Thoracic aorta (tissue), 2 donors: ENCODE measurements at regions not wholly inside any gene's neighbourhood (a gene's known extent, or its start where the extent isn't known, plus 50 kb on each side); places are given as distances from the start of the nearest gene placed in this dataset.

ENCODE experiments used
- ATAC-seq: fragments of 150-250 bp; one replicate; pipeline ENCODE4 v1.8.0; 2017; ENCODE audit warnings: low read depth; ENCODE audit not compliant: insufficient number of reproducible peaks, low FRiP score
- DNase-seq: peaks from one replicate; pipeline ENCODE4 v3.0.0-alpha.2; 2020; ENCODE audit warnings: low spot score
- H3K27ac ChIP-seq, 2 donors: fragments of 200-600 bp; sonication (generic); 1 replicate in 1 of 2; 2 replicates in 1 of 2; pipeline ENCODE4 v1.5.1; 2016; ENCODE audit warnings: mild to moderate bottlenecking in 2 of 2, moderate library complexity in 2 of 2
- H3K27me3 ChIP-seq: fragments of 200-600 bp; sonication (generic); replicated peaks from 2 replicates; pipeline ENCODE4 v1.6.0; 2016; ENCODE audit warnings: mild to moderate bottlenecking; ENCODE audit not compliant: insufficient read depth
- H3K36me3 ChIP-seq: fragments of 200-600 bp; sonication (generic); one replicate; pipeline ENCODE4 v1.5.1; 2016
- H3K4me1 ChIP-seq, 2 donors: fragments of 200-600 bp; sonication (generic); 1 replicate in 1 of 2; 2 replicates in 1 of 2; pipeline versions ENCODE4 v1.5.1 to v1.6.0; 2016; ENCODE audit warnings: low read depth in 2 of 2, mild to moderate bottlenecking in 1 of 2; ENCODE audit not compliant: control insufficient read depth in 1 of 2
- H3K4me3 ChIP-seq: fragments of 200-600 bp; sonication (generic); 2 replicates; pipeline ENCODE4 v1.5.1; 2016; ENCODE audit warnings: mild to moderate bottlenecking
- H3K9me3 ChIP-seq: fragments of 200-600 bp; sonication (generic); 2 replicates; pipeline ENCODE4 v1.5.1; 2016
- TF ChIP-seq, protein P1 (sequence below): fragments of 200-600 bp; sonication (generic); IDR thresholded peaks from one replicate; pipeline ENCODE4 v1.5.1; 2019; ENCODE audit warnings: antibody characterized with exemption

DNA sequence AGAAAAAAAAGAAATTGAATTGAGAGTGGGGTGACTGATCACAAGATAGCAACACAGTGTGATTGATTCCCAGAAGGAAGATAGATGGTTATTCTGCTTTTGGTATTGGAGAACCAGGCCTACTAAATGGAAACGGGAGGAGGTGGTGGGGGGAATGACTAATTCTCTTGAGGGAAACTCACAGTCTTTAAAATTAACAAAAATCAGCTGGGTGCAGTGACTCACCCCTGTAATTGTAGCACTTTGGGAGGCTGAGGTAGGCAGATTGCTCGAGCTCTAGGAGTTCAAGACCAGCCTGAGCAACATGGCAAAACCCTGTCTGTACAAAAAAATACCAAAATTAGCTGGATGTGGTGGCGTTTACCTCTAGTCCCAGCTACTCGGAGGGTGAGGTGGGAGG is 134.6 kb upstream of the PDE4B start:
- Histone ChIP-seq H3K4me3 (no peak overlapping the region), H3K27ac (no peak overlapping the region), H3K27me3 (no peaks in the 10 kb centered on the region), H3K9me3 (no peaks in the 10 kb centered on the region), H3K36me3 (no peaks in the 10 kb centered on the region), H3K4me1 (no peaks in the 10 kb centered on the region)
- no peak for DNase-seq
- ATAC-seq = no peak
- TF ChIP-seq, protein P1, sequence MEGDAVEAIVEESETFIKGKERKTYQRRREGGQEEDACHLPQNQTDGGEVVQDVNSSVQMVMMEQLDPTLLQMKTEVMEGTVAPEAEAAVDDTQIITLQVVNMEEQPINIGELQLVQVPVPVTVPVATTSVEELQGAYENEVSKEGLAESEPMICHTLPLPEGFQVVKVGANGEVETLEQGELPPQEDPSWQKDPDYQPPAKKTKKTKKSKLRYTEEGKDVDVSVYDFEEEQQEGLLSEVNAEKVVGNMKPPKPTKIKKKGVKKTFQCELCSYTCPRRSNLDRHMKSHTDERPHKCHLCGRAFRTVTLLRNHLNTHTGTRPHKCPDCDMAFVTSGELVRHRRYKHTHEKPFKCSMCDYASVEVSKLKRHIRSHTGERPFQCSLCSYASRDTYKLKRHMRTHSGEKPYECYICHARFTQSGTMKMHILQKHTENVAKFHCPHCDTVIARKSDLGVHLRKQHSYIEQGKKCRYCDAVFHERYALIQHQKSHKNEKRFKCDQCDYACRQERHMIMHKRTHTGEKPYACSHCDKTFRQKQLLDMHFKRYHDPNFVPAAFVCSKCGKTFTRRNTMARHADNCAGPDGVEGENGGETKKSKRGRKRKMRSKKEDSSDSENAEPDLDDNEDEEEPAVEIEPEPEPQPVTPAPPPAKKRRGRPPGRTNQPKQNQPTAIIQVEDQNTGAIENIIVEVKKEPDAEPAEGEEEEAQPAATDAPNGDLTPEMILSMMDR = no peak

GRCh38 chr1:65668368-65668767 is 124.3 kb upstream of the PDE4B start:
- DNase-seq (no peak), ATAC-seq (no peak)
- Histone ChIP-seq H3K4me3 (no peak overlapping the region), H3K27ac (no peak overlapping the region), H3K36me3 (no peaks in the 10 kb centered on the region), H3K9me3 (no peaks in the 10 kb centered on the region), H3K4me1 (no peaks in the 10 kb centered on the region), H3K27me3 (no peaks in the 10 kb centered on the region)
- TF ChIP-seq, protein P1 = no peak

GRCh38 chr1:65670518-65670917 is 122.2 kb upstream of the PDE4B start:
- Histone ChIP-seq H3K4me3 (no peak overlapping the region), H3K4me1 (no peaks in the 10 kb centered on the region), H3K36me3 (no peaks in the 10 kb centered on the region), H3K27me3 (no peaks in the 10 kb centered on the region), H3K27ac (no peak overlapping the region), H3K9me3 (no peaks in the 10 kb centered on the region)
- no peak for DNase-seq
- ATAC-seq = no peak
- TF ChIP-seq, protein P1 = no peak

GRCh38 chr1:65674522-65674921 is 118.2 kb upstream of the PDE4B start:
- Histone ChIP-seq H3K27ac (no peak overlapping the region), H3K9me3 (no peaks in the 10 kb centered on the region), H3K4me1 (no peaks in the 10 kb centered on the region), H3K27me3 (no peaks in the 10 kb centered on the region), H3K36me3 (no peaks in the 10 kb centered on the region), H3K4me3 (no peak overlapping the region)
- ATAC-seq (no peak), DNase-seq (no peak)
- TF ChIP-seq, protein P1 = no peak

DNA sequence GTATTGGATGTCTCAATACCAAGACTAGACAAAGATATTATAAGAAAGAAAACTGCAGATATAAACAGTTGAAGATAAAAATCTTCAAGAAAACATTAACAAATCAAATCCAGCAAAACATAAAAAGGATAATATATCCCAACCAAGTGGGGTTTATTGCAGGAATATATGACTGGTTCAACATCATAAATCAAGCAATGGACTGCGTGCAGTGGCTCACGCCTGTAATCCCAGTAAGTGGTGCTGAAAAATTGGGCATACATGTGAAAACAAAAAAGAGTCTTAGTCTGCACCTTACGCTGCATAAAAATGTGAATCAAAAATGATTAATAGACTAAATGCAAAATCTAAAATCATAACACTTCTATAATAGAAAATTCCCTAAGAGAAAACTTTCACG is 112.9 kb upstream of the PDE4B start:
- Histone ChIP-seq H3K9me3 (no peaks in the 10 kb centered on the region), H3K4me3 (no peak overlapping the region), H3K27ac (no peak overlapping the region), H3K27me3 (no peaks in the 10 kb centered on the region), H3K36me3 (no peaks in the 10 kb centered on the region), H3K4me1 (no peaks in the 10 kb centered on the region)
- TF ChIP-seq, protein P1 = no peak
- ATAC-seq (no peak), DNase-seq (no peak)
